Left renal pelvis (tissue), 4 donors: ENCODE measurements at regions not wholly inside any gene's neighbourhood (a gene's known extent, or its start where the extent isn't known, plus 50 kb on each side); places are given as distances from the start of the nearest gene placed in this dataset.

Source experiments
- DNase-seq, 4 donors: peaks; one replicate each; pipeline ENCODE4 v3.0.0-alpha.2; 2013; ENCODE audit warnings: low read depth in 4 of 4, low spot score in 3 of 4

GRCh38 chr4:67236788-67237187 is 308.5 kb downstream of the CENPC start:
- DNase-seq = no peak

DNA sequence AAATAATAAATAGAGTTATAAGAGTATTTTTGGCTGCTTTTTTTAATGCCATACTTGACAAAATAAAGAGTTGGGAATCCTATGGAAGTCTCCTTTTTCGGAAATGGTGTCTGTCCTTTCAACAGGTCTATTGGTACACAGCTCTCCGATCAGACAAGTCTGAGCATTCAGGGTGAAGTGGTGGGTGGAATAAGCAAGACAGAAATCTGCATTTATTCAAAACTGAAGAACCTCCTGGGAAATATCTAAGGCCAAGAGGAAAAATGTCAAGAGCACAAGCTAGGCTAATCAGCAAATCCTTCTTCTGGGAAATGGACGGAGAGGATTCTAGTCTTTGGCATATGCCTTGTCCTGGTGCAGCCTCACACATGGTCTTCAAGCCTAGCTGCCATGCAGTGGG is 309.0 kb downstream of the CENPC start:
- no peak for DNase-seq

DNA sequence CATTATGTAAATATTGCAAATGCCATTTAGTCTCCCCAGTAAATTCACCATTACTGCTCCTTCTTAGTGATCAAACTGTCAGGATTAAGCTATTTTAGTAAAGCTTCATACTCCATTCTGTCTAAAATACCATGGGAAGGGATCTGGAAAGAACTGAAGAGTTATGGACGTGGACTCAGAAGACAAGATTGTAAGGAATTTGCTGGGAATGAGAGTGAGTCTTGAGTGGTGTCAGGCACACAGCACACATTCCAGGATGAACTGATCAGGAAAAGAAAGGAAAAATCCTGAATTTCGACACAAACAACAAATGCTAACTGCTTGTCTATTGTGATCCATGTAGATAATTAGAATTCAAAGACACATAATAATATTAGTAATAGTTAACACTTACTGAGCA is 311.0 kb downstream of the CENPC start:
- no peak for DNase-seq

GRCh38 chr4:67229148-67229547 is 316.2 kb downstream of the CENPC start:
- no peak for DNase-seq

DNA sequence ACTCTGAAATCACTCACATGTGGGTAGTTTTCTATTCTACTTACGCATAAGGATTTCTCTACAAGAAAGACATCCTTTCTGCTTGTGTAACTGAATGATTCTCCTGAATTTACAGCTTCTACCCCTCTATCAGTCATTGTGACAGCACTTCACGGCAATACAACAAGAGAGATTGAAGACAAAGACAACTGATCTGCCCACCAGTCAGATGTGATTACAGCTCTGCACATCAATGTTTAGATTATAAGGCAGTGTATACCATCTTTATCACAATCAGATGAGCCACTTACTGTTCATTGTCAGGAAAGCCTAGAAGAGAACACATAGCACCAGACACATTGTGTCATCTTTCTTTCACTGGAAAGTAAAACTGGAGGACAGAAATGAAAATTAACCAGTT is 324.4 kb downstream of the CENPC start:
- no peak for DNase-seq

GRCh38 chr4:67218883-67219282 is 326.4 kb downstream of the CENPC start:
- DNase-seq = no peak

GRCh38 chr4:67207941-67208441 is 337.3 kb downstream of the CENPC start:
- DNase-seq = no peak

- no peak for DNase-seq
Observed at GRCh38 chr4:67204441-67204840, 340.9 kb downstream of the CENPC start.

DNA sequence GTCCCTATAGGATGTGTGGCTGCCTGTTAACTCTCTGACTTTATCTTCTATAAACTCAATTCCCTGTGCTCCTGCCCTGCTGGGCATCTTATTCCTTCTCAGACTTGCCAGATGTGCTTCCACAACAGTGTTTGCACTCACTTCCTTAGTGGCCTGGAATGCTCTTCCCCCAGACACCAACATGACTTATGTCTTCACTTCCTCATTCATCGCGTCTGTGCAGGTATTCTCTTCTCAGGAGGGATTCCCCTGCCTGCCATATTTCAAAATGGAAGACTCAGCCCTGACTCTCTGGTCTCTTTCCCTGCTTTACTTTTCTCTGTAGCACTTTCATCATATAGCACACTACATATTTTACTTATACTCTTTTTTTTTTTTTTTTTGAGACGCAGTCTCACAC is 344.0 kb downstream of the CENPC start:
- DNase-seq = no peak

DNA sequence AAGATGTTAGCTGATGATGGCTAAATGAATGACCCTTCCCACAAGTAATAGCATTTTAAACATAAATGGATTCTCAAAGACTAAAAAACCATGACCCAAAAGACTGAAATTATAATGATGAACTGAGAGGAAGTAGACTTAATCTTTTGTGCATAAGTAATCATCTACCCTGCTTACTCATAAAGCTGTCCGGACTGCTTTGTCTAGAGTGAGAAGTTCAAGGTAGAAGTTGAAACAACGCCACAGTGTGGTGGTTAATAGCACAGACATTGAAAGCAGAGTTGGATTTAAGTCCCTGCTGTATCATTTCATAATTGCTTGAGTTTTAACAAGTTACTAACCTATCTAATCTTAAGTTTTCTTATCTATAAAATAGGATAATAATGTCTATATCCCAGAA is 346.6 kb downstream of the CENPC start:
- peak in 3 of 4 donors; percentile 22 to 40 (median 22) for DNase-seq

- no peak for DNase-seq
Observed at GRCh38 chr4:67167849-67168248, 377.5 kb downstream of the CENPC start.

DNA sequence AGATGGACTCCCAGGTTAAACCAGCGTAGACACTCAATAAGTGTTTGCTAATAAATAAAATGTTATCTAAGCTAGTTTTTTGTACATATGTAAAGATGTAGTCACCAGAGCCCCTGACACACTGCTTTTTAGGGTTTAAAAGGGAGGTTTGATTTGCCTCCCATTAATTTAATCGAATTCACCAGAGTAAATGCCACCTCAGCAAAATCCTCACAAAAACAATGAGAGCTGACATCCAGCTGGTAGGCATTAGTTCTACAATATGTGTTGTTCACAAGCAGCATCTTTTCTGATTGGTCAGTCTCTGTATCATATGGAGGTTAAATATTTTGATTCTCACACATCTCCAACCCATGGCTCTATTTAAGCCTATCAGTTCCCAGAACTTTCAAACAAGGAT is 382.6 kb downstream of the CENPC start:
- DNase-seq = no peak

- DNase-seq = no peak
Observed at GRCh38 chr4:67161311-67161710, 384.0 kb downstream of the CENPC start.

DNA sequence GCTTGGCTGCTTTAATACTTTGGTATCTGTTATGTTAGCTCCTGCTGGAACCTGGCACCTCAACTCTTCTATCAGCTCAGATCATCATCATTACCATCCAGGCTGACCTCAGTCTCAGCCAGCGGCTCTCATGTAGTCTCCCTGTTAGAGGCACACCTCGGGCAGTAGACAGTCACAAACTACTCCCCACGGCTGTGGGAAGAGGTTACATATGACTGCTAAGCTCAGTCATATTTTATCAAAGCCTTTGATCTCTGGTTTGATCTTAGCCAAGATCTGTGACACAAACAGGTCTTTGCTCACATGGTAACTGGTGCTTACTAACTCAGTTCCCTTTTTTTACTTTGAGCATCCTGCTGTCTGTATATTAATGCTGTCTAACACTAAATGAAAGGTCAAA is 384.9 kb downstream of the CENPC start:
- no peak for DNase-seq

DNA sequence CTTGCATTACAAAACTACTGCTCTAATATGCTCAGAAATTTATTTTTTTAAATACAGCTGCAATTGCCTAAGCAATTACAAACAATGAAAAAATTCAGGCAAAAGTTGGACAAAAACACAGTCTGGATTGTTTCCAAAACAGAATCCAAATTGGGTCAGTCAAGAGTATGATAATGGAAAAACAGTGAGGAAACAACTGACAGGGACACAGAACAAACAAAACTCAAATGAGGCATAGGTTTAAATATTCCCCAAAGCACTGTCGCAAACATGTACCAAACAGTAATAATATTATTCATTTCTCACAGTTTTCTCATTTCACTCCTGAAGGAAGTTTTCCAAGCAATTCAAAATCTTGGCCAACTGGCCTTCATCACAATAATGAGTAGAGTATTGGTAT is 386.6 kb downstream of the CENPC start:
- DNase-seq = no peak

DNA sequence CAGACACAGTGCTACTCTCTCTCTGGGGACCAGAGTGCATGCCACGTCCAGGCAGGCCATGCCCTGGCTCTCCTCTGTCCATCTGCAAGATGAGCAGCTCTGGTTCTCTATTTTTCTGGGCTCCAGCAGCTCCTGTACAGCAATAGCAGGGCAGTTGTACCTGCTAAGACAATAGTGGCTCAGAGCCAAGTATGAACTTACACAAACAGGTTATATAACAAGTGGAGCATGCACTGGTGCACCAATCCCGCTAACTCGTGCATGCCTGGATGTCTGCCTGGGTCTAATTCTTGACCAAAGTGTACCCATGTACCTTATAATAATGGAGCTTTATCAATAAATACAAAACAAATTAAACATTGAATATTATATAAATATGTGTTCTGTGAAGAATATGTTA is 392.3 kb downstream of the CENPC start:
- peak in 1 of 4 donors; percentile 5 for DNase-seq

GRCh38 chr4:67151376-67152343 is 393.6 kb downstream of the CENPC start:
- DNase-seq = peak in 1 of 4 donors; percentile 16

DNA sequence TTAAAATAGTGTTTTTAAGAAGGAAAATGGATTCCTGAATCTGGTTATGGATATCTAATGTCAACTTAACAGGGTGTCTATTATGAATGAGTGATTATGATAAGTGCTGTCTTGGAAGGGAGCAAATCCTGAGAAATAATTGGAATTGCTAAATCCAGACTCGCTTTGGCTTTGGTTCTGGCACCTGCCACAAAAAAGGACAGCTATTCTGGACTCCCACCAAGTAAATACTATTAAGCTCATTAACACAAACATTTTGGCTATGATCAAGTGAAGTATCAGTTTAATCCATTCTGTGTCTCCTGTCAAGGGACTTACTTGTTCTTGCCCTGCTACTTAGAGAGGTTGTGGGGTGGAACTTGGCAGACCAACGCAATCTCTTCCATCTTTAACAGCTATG is 403.7 kb downstream of the CENPC start:
- no peak for DNase-seq

DNA sequence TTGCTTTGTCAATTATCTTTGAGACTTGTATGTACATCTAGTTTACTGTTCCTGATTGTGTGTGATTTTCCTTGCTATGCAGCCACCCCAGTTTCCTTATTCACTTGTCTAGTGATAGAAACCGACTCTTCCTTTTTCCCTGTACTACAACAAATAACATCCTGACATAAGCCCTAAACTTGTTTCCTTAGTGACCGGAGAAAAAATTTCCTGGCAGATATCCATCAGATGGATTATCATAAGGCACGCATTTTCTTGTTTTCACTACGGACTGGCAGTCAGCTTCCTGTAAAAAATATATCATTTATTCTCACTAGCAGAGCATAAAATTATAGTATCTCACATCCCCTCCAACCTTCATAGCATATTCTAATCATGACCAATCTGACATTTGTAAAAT is 410.7 kb downstream of the CENPC start:
- no peak for DNase-seq

DNA sequence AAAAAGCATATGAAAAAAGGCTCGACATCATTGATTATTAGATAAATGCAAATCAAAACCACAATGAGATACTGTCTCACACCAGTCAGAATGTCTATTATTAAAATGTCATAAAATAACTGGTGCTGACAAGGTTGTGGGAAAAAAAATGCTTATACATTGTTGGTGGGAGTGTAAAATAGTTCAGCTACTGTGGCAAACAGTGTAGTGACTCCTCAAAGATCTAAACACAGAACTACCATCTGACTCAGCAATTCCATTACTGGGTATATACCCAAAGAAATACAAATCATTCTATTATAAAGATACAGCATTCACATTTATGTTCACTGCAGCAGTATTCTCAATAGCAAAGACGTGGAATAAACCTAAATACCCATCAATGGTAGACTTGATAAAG is 412.1 kb downstream of the CENPC start:
- no peak for DNase-seq

- DNase-seq = no peak
Observed at GRCh38 chr4:67131224-67131623, 414.1 kb downstream of the CENPC start.

DNA sequence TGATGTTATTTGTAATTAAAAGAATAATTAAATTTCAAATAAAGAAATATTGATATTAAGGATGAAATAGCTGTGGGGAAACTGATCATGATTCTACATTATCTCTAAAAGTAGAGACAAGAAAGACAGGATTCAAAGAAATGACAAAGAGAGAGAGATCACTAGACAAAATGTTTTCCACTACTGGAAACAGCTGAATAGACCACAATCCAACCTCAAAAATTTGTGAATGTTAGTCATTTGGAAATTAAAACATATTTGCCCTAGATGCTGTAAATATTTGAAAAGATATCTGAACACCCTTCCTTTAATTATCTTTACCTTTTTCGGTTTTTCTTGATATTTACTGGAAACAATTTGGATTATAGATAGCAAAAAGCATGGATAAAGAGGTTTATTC is 414.9 kb downstream of the CENPC start:
- no peak for DNase-seq
